GM13976 (cell line): ENCODE measurements at regions not wholly inside any gene's neighbourhood (a gene's known extent, or its start where the extent isn't known, plus 50 kb on each side); places are given as distances from the start of the nearest gene placed in this dataset.

ENCODE experiments used
- DNase-seq: peaks from one replicate; pipeline ENCODE4 v3.0.0; 2012; ENCODE audit warnings: low spot score
- in situ Hi-C: fragments of 300-500 bp; cut with MboI; formaldehyde crosslinking; loops from one replicate; pipeline ENCODE4 v1.12.0; 2022; ENCODE audit warnings: low sequenced_read_pairs, mixed read lengths, inconsistent platforms; ENCODE audit not compliant: unreplicated experiment
- TF ChIP-seq, protein P1 (sequence below): IDR thresholded peaks from 2 replicates; pipeline ENCODE4 v1.5.1; 2012; ENCODE audit warnings: borderline replicate concordance, mild to moderate bottlenecking; ENCODE audit not compliant: insufficient read depth; ENCODE audit errors: extremely low read depth, missing control alignments, control extremely low read depth

GRCh38 chr4:174118171-174118570 is 165.3 kb downstream of the FBXO8 start:
- no peak for DNase-seq
- in situ Hi-C loops, result no loop called here
- TF ChIP-seq, protein P1, sequence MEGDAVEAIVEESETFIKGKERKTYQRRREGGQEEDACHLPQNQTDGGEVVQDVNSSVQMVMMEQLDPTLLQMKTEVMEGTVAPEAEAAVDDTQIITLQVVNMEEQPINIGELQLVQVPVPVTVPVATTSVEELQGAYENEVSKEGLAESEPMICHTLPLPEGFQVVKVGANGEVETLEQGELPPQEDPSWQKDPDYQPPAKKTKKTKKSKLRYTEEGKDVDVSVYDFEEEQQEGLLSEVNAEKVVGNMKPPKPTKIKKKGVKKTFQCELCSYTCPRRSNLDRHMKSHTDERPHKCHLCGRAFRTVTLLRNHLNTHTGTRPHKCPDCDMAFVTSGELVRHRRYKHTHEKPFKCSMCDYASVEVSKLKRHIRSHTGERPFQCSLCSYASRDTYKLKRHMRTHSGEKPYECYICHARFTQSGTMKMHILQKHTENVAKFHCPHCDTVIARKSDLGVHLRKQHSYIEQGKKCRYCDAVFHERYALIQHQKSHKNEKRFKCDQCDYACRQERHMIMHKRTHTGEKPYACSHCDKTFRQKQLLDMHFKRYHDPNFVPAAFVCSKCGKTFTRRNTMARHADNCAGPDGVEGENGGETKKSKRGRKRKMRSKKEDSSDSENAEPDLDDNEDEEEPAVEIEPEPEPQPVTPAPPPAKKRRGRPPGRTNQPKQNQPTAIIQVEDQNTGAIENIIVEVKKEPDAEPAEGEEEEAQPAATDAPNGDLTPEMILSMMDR, result no peak

DNA sequence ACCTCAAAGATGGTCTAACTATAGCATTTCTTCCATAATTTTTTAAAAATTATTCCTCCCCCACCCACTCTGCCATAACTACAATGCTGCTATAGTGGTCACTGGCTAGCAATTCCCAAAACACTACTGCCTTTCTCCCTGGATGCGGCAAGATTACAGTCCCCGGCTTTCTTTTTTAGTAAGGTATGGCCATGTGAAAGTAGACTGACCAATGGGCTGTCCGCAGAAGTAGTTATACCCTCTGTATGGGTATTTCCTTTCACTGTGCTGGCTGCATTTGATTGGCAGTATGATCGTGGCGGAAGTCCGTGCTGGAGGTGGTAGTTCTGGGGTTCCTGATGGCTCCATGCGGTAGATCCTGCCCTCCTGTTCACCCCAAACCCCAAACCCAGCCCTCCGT is 166.0 kb downstream of the FBXO8 start:
- DNase-seq, result no peak
- in situ Hi-C loops, result no loop called here
- TF ChIP-seq, protein P1, result no peak

GRCh38 chr4:174116021-174116420 is 167.4 kb downstream of the FBXO8 start:
- DNase-seq, result no peak
- in situ Hi-C loops, result no loop called here
- TF ChIP-seq, protein P1, result no peak

- in situ Hi-C loops, result no loop called here
- no peak for DNase-seq
- TF ChIP-seq, protein P1, result no peak
Measured at GRCh38 chr4:174111422-174111821, 172.0 kb downstream of the FBXO8 start.

- in situ Hi-C loops, result no loop called here
Measured at GRCh38 chr4:174110180-174110579, 173.3 kb downstream of the FBXO8 start.

DNA sequence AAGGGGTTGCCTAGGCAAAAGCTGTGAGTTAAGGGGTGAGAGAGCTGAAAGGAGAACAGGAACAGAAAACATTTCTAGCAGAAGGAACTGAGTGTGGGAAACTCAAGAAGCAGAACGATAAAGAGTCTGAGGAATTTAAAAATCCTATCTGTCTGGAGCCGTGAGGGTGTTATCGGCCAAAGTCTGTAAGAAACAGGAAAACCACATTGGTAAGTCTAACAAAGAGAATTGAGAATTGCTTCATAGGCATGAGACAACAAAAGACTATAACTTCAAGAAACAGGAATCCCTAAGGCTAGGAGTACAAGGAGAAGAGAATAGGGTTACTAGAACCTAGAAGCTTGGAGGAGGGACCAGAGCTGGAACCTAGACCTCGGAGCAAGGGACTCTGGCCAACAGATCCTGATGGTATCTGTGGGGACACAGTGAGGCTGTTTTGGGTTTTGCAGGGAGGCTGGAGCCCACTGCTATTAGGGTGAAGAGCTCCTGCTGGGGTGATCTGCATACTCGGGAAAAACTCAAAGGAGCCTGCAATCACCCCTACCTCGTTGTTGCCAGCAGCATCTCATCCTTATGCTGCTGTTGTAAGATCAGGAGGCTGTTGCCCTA is 175.6 kb downstream of the FBXO8 start:
- DNase-seq, result no peak
- TF ChIP-seq, protein P1, result no peak
- in situ Hi-C loops, result no loop called here

More at GRCh38 chr4:174110180-174110579, 173.3 kb downstream of the FBXO8 start:
- DNase-seq, result no peak
- TF ChIP-seq, protein P1, result no peak
